ENCODE measurements at regions not wholly inside any gene's neighbourhood (a gene's known extent, or its start where the extent isn't known, plus 50 kb on each side); places are given as distances from the start of the nearest gene placed in this dataset.

DNA sequence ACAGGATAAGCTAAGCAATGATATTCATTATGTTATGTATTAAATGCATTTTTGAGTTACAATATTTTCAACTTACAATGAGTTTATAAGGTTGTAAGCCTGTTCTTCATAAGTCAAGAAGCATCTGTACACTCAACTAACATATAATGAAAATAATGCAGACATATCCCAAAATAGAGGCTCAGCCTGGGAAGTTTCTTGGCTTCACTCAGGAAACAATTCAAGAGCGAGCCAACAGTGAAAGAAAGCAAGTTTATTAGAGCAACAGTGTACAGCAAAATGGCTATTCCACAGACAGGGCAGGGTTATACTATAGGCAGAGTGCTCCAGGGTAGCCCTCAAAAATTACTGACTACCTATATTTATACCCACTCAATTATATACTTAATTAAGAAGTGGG, 1581.8 kb downstream of the HACE1 start:
- TF ChIP-seq, protein P1, sequence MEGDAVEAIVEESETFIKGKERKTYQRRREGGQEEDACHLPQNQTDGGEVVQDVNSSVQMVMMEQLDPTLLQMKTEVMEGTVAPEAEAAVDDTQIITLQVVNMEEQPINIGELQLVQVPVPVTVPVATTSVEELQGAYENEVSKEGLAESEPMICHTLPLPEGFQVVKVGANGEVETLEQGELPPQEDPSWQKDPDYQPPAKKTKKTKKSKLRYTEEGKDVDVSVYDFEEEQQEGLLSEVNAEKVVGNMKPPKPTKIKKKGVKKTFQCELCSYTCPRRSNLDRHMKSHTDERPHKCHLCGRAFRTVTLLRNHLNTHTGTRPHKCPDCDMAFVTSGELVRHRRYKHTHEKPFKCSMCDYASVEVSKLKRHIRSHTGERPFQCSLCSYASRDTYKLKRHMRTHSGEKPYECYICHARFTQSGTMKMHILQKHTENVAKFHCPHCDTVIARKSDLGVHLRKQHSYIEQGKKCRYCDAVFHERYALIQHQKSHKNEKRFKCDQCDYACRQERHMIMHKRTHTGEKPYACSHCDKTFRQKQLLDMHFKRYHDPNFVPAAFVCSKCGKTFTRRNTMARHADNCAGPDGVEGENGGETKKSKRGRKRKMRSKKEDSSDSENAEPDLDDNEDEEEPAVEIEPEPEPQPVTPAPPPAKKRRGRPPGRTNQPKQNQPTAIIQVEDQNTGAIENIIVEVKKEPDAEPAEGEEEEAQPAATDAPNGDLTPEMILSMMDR (IDR thresholded peaks at IDR 0.05), result no peak
- TF ChIP-seq POLR2A (IDR thresholded peaks at IDR 0.05), result no peak
